COLO829 (cell line): ENCODE measurements at regions not wholly inside any gene's neighbourhood (a gene's known extent, or its start where the extent isn't known, plus 50 kb on each side); places are given as distances from the start of the nearest gene placed in this dataset.
"Not testable (repeated sequence)": the region's sequence is repeated elsewhere in the genome, so short reads cannot be mapped to it uniquely, and the experiment has no call there.

Source experiments
- DNase-seq: peaks from one replicate; pipeline ENCODE4 v3.0.0; 2012; ENCODE audit warnings: low spot score

- DNase-seq: no peak
Measured at GRCh38 chr10:128579280-128579865, 453.1 kb upstream of the MKI67 start.

- no peak for DNase-seq
Measured at GRCh38 chr10:128579901-128580300, 453.7 kb upstream of the MKI67 start.

GRCh38 chr10:128583125-128583524 is 456.9 kb upstream of the MKI67 start:
- DNase-seq: not testable (repeated sequence)

GRCh38 chr10:128586599-128586998 is 460.4 kb upstream of the MKI67 start:
- not testable (repeated sequence) for DNase-seq

GRCh38 chr10:128587689-128588088 is 461.5 kb upstream of the MKI67 start:
- no peak for DNase-seq

- no peak for DNase-seq
Measured at GRCh38 chr10:128588402-128588801, 462.2 kb upstream of the MKI67 start.

- DNase-seq: no peak
Measured at GRCh38 chr10:128594688-128595087, 468.5 kb upstream of the MKI67 start.

- DNase-seq: no peak
Measured at GRCh38 chr10:128596906-128597305, 470.7 kb upstream of the MKI67 start.

GRCh38 chr10:128599030-128599429 is 472.8 kb upstream of the MKI67 start:
- no peak for DNase-seq

- no peak for DNase-seq
Measured at GRCh38 chr10:128599538-128599937, 473.3 kb upstream of the MKI67 start.

GRCh38 chr10:128602183-128602582 is 476.0 kb upstream of the MKI67 start:
- DNase-seq: no peak

- DNase-seq: no peak
Measured at GRCh38 chr10:128604025-128604424, 477.8 kb upstream of the MKI67 start.

- DNase-seq: no peak
Measured at GRCh38 chr10:128605180-128605579, 479.0 kb upstream of the MKI67 start.

- DNase-seq: no peak
Measured at GRCh38 chr10:128606055-128606454, 479.8 kb upstream of the MKI67 start.

- DNase-seq: no peak
Measured at GRCh38 chr10:128608791-128609190, 482.6 kb upstream of the MKI67 start.

GRCh38 chr10:128609460-128609859 is 483.2 kb upstream of the MKI67 start:
- no peak for DNase-seq

- DNase-seq: no peak
Measured at GRCh38 chr10:128610113-128610512, 483.9 kb upstream of the MKI67 start.

- DNase-seq: no peak
Measured at GRCh38 chr10:128612195-128612594, 486.0 kb upstream of the MKI67 start.

- no peak for DNase-seq
Measured at GRCh38 chr10:128612631-128613030, 486.4 kb upstream of the MKI67 start.

GRCh38 chr10:128614016-128614605 is 487.9 kb upstream of the MKI67 start:
- DNase-seq: no peak

- DNase-seq: no peak
Measured at GRCh38 chr10:128614802-128615553, 488.8 kb upstream of the MKI67 start.

GRCh38 chr10:128617532-128617931 is 491.3 kb upstream of the MKI67 start:
- no peak for DNase-seq

GRCh38 chr10:128622706-128623105 is 496.5 kb upstream of the MKI67 start:
- DNase-seq: no peak

- DNase-seq: no peak
Measured at GRCh38 chr10:128623776-128624175, 497.6 kb upstream of the MKI67 start.
